HCT116 (cell line): ENCODE measurements at regions not wholly inside any gene's neighbourhood (a gene's known extent, or its start where the extent isn't known, plus 50 kb on each side); places are given as distances from the start of the nearest gene placed in this dataset.

Experiments used
- ATAC-seq: fragments of 200-7000 bp; cut with Tn5 transposase; 2 replicates; pipeline ENCODE4 v1.9.1; 2020; ENCODE audit warnings: mild to moderate bottlenecking, moderate library complexity
- BruUV-seq: library from RNA; stranded (reverse); fragments of 400-500 nt; replicated peaks from 2 replicates; lab custom pipeline; 2021; lab: Mats Ljungman, UMichigan
- CTCF ChIA-PET: fragments of 300-600 bp; sonication (Branson Sonifier 250); formaldehyde crosslinking; loops from one replicate; lab custom pipeline; 2021; ENCODE audit warnings: antibody characterized with exemption; lab: Charles Lee
- POLR2A ChIA-PET: fragments of 300-600, 350-600 bp; sonication (Branson Sonifier 250); formaldehyde crosslinking; loops from one replicate; lab custom pipeline; 2021; ENCODE audit warnings: antibody characterized with exemption; lab: Charles Lee
- RAD21 ChIA-PET, 2 experiments: fragments of 300-600 bp; sonication (Branson Sonifier 250); formaldehyde crosslinking; loops; one replicate each; lab custom pipeline; 2023; ENCODE audit warnings: low total read pairs in 2 of 2; ENCODE audit not compliant: uncharacterized antibody in 2 of 2, unreplicated experiment in 2 of 2, low non-redundant PET in 1 of 2; lab: Charles Lee
- DNase-seq: peaks from one replicate; pipeline ENCODE4 v3.0.0-alpha.2; 2010; ENCODE audit warnings: low read depth, low spot score
- H2AFZ ChIP-seq: fragments of 200-600 bp; shearing (Covaris generic), sonication (generic); 2 replicates; pipeline ENCODE4 v1.6.1; 2017; ENCODE audit warnings: low read depth, mixed run types, mixed read lengths, antibody characterized with exemption, low read length; ENCODE audit not compliant: poor library complexity, severe bottlenecking
- H3K27ac ChIP-seq: 2 replicates; pipeline ENCODE4 v1.5.1; 2012; ENCODE audit warnings: low read depth, low read length
- H3K27me3 ChIP-seq: fragments of 200-600 bp; sonication (generic); 2 replicates; pipeline ENCODE4 v1.6.1; 2016; ENCODE audit warnings: mixed run types, low read length, mixed read lengths; ENCODE audit not compliant: insufficient read depth
- H3K36me3 ChIP-seq, 2 experiments: fragments of 200-500 bp in 1 of 2; fragments of 200-600 bp in 1 of 2; sonication (Bioruptor generic) in 1 of 2; sonication (generic) in 1 of 2; 2 replicates each; pipeline versions ENCODE4 v1.5.1 to v1.6.1; 2014 to 2016; ENCODE audit warnings: low read length in 2 of 2, inconsistent platforms in 1 of 2, mixed read lengths in 1 of 2, mixed run types in 1 of 2; ENCODE audit not compliant: insufficient read depth in 2 of 2, control insufficient read depth in 1 of 2
- H3K4me1 ChIP-seq, 2 experiments: fragments of 200-600 bp in 1 of 2; sonication (generic) in 1 of 2; 2 replicates each; pipeline versions ENCODE4 v1.5.1 to v1.6.1; 2012 to 2017; ENCODE audit warnings: low read length in 2 of 2, inconsistent platforms in 1 of 2, mild to moderate bottlenecking in 1 of 2, mixed read lengths in 1 of 2, mixed run types in 1 of 2, moderate library complexity in 1 of 2; ENCODE audit not compliant: insufficient read depth in 2 of 2, control insufficient read depth in 1 of 2
- H3K4me2 ChIP-seq: fragments of 200-600 bp; sonication (generic); 2 replicates; pipeline ENCODE4 v1.6.1; 2017; ENCODE audit warnings: mixed run types, low read length, mixed read lengths
- H3K4me3 ChIP-seq, 2 experiments: fragments of 200-600 bp in 1 of 2; sonication (generic) in 1 of 2; replicated peaks in 1 of 2; 2 replicates each; pipeline ENCODE4 v1.5.1; 2011 to 2016; ENCODE audit warnings: low read length in 2 of 2, control low read depth in 1 of 2, low read depth in 1 of 2, mild to moderate bottlenecking in 1 of 2, mixed read lengths in 1 of 2, mixed run types in 1 of 2
- H3K79me2 ChIP-seq: fragments of 200-600 bp; sonication (generic); 2 replicates; pipeline ENCODE4 v1.6.1; 2017; ENCODE audit warnings: mild to moderate bottlenecking, mixed run types, low read length, moderate library complexity, mixed read lengths; ENCODE audit not compliant: insufficient read depth
- H3K9ac ChIP-seq: fragments of 200-600 bp; sonication (generic); 2 replicates; pipeline ENCODE4 v1.6.1; 2016; ENCODE audit warnings: low read length, mixed read lengths
- H3K9me2 ChIP-seq: fragments of 200-600 bp; sonication (generic), shearing (Covaris generic); 2 replicates; pipeline ENCODE4 v1.6.1; 2017; ENCODE audit warnings: mixed run types, mild to moderate bottlenecking, moderate library complexity; ENCODE audit not compliant: insufficient read depth
- H3K9me3 ChIP-seq, 2 experiments: fragments of 200-500 bp in 1 of 2; fragments of 200-600 bp in 1 of 2; sonication (Bioruptor generic) in 1 of 2; sonication (generic) in 1 of 2; 2 replicates each; pipeline ENCODE4 v1.6.1; 2014 to 2017; ENCODE audit warnings: low read length in 2 of 2, mixed read lengths in 2 of 2, inconsistent platforms in 1 of 2, low read depth in 1 of 2, mild to moderate bottlenecking in 1 of 2, mixed run types in 1 of 2, moderate library complexity in 1 of 2; ENCODE audit not compliant: control insufficient read depth in 1 of 2, insufficient read depth in 1 of 2
- H4K20me1 ChIP-seq: fragments of 200-600 bp; sonication (generic), shearing (Covaris generic); 2 replicates; pipeline ENCODE4 v1.6.1; 2017; ENCODE audit warnings: mixed run types, mild to moderate bottlenecking, moderate library complexity; ENCODE audit not compliant: insufficient read depth
- CTCF ChIP-seq, 3 experiments: fragments of 200-600 bp in 1 of 3; sonication (generic) in 1 of 3; IDR thresholded peaks in 2 of 3; conservative IDR thresholded peaks in 1 of 3; 2 replicates each; pipeline ENCODE4 v1.5.1; 2012 to 2017; ENCODE audit warnings: low read depth in 2 of 3, low read length in 2 of 3, antibody characterized with exemption in 1 of 3, borderline replicate concordance in 1 of 3, control low read depth in 1 of 3, mild to moderate bottlenecking in 1 of 3, mixed read lengths in 1 of 3, mixed run types in 1 of 3, moderate library complexity in 1 of 3; ENCODE audit not compliant: insufficient read depth in 1 of 3
- ELF1 ChIP-seq: IDR thresholded peaks from 2 replicates; pipeline ENCODE4 v1.6.1; 2012; ENCODE audit warnings: low read depth, borderline replicate concordance
- EZH2 ChIP-seq: fragments of 200-600 bp; sonication (generic); IDR thresholded peaks from 2 replicates; pipeline ENCODE4 v1.6.1; 2017; ENCODE audit warnings: antibody characterized with exemption, mixed run types
- EZH2phosphoT487 ChIP-seq: fragments of 200-600 bp; IDR thresholded peaks from 2 replicates; pipeline ENCODE4 v1.6.1; 2018; ENCODE audit warnings: antibody characterized with exemption, borderline replicate concordance
- JUND ChIP-seq: IDR thresholded peaks from 2 replicates; pipeline ENCODE4 v1.6.1; 2012
- MAX ChIP-seq: IDR thresholded peaks from 2 replicates; pipeline ENCODE4 v1.6.1; 2012
- POLR2A ChIP-seq: IDR thresholded peaks from 2 replicates; pipeline ENCODE4 v1.7.0; 2011; ENCODE audit warnings: borderline replicate concordance; ENCODE audit not compliant: insufficient read depth, insufficient read length; ENCODE audit errors: extremely low read depth
- ZBTB33 ChIP-seq: IDR thresholded peaks from 2 replicates; pipeline ENCODE4 v1.6.1; 2011; ENCODE audit warnings: mild to moderate bottlenecking, low read length, moderate library complexity; ENCODE audit not compliant: insufficient replicate concordance; ENCODE audit errors: extremely low read depth
- ZNF274 ChIP-seq: fragments of 200-500 bp; sonication (Bioruptor generic); IDR thresholded peaks from 2 replicates; pipeline ENCODE4 v1.6.1; 2014; ENCODE audit warnings: mild to moderate bottlenecking, low read depth, low read length, inconsistent platforms
- intact Hi-C: fragments of 100-400 bp; cut with micrococcal nuclease; formaldehyde crosslinking; loops from 2 replicates; pipeline ENCODE4 v1.10.0; 2022

- H4K20me1 ChIP-seq: no peaks in the 10 kb centered on the region
- H3K79me2 ChIP-seq: no peaks in the 10 kb centered on the region
- TF ChIP-seq JUND (no peak), ZNF274 (no peak), ZBTB33 (no peak), EZH2 (no peak), EZH2phosphoT487 (no peak), MAX (no peak), POLR2A (no peak), CTCF (IDR thresholded peaks at IDR 0.05 in 2 of 3, conservative IDR thresholded peaks at IDR 0.05 in 1 of 3; ENCODE audit: borderline replicate concordance in 1 of 3, insufficient read depth in 1 of 3, low read depth in 2 of 3, low read length in 2 of 3) (no peak), ELF1 (no peak)
- H3K4me1 ChIP-seq: no peaks in the 10 kb centered on the region
- DNase-seq: no peak
- RAD21 ChIA-PET: no interaction called here
- H3K4me2 ChIP-seq: no peak overlapping the region
- no peak overlapping the region for H3K27ac ChIP-seq
- peaks cover 0 to 6% of the 10 kb centered on the region in 2 experiments; a peak in 1 of 4 replicates for H3K9me3 ChIP-seq
- no peaks in the 10 kb centered on the region for H3K9me2 ChIP-seq
- POLR2A ChIA-PET: no interaction called here
- no TSS peak for BruUV-seq
- no peak for ATAC-seq
- H2AFZ ChIP-seq: no peak overlapping the region
- H3K9ac ChIP-seq: no peak overlapping the region
- no peak overlapping the region for H3K4me3 ChIP-seq
- intact Hi-C loops: no loop called here
- H3K36me3 ChIP-seq: no peaks in the 10 kb centered on the region
- H3K27me3 ChIP-seq: no peaks in the 10 kb centered on the region
- CTCF ChIA-PET: no interaction called here
These were observed 344.7 kb downstream of the CDH26 start for GRCh38 chr20:60302875-60303274.
